HUES48 (cell line): ENCODE measurements at regions not wholly inside any gene's neighbourhood (a gene's known extent, or its start where the extent isn't known, plus 50 kb on each side); places are given as distances from the start of the nearest gene placed in this dataset.

Experiments used
- H3K27ac ChIP-seq: one replicate; pipeline ENCODE4 v1.7.0; 2013; ENCODE audit warnings: low read depth, low read length, inconsistent platforms
- H3K27me3 ChIP-seq: 2 replicates; pipeline ENCODE4 v1.6.1; 2013; ENCODE audit warnings: mild to moderate bottlenecking, low read length; ENCODE audit not compliant: control insufficient read depth, insufficient read depth
- H3K36me3 ChIP-seq: 2 replicates; pipeline ENCODE4 v1.6.1; 2013; ENCODE audit warnings: low read length; ENCODE audit not compliant: control insufficient read depth, insufficient read depth
- H3K4me1 ChIP-seq: 2 replicates; pipeline ENCODE4 v1.6.1; 2013; ENCODE audit warnings: mild to moderate bottlenecking, low read length; ENCODE audit not compliant: control insufficient read depth, insufficient read depth
- H3K4me3 ChIP-seq: 2 replicates; pipeline ENCODE4 v1.5.1; 2013; ENCODE audit warnings: mild to moderate bottlenecking, low read depth, low read length
- H3K9ac ChIP-seq: 2 replicates; pipeline ENCODE4 v1.6.1; 2013; ENCODE audit warnings: mild to moderate bottlenecking, low read depth, low read length, moderate library complexity
- H3K9me3 ChIP-seq: 2 replicates; pipeline ENCODE4 v1.6.1; 2013; ENCODE audit warnings: low read length; ENCODE audit not compliant: control insufficient read depth, insufficient read depth

DNA sequence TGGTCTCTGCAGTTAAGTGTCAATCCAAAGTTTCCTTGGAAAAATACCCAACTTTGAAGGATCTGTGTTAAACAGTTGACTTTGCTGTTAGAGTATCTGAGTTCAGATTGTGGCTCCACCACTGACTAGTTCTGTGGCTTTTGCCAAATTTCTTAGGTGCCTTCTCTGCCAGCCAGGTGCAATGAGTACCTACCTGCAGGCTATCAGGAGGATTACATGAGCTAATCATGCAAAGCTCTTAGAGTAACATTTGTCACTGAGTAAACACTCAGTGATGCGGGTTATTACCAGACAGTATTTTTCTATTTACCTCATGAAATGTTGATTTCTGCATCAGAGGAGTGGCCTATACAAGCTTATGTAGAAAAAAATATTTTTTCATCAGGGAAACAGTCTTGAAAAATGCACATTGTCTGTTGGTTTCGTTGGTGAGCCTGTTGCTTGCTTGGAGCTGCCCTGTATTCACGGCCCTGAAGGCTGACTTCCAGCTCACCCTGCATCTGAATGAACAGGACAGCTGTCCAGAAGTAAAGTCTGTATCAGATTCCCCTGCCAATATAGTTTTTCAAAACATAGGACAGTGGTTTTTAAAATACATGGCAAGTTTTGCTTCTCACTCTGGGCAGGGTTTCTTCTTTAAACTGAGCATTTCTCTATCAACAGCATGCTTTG is 235.1 kb downstream of the CDCA7 start:
- Histone ChIP-seq H3K9me3 (peaks cover 20% of the 10 kb centered on the region), H3K4me1 (no peaks in the 10 kb centered on the region), H3K4me3 (no peak overlapping the region), H3K36me3 (no peaks in the 10 kb centered on the region), H3K27ac (no peak overlapping the region), H3K9ac (no peak overlapping the region), H3K27me3 (no peaks in the 10 kb centered on the region)

DNA sequence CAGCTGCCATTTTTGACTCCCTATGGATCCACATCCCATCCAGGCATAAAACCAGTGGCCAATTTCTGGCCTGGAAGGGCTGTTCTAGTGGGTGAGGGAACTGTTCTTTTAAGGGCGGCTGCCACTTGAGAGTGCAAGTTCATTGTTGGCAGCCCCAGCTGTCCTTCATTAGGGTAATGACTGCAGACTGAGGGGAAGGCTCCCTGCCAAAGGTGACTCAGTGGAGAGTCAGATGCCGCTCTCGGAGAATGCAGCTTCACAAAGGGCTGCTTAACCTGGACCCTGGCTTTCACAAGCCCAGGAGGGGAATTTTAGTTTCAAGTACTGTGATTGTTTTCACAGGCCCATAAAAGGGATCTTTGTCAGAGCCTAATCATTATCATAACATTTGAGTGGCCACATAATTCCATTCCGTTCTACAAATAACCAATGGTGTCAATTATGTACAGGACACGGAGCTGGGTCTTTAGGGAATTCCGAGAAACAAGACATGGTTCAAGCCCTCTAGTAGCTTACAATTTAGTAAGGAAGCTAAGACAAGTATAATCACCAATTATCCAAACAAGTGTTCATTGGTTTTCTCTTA is 235.7 kb downstream of the CDCA7 start:
- no peaks in the 10 kb centered on the region for H3K27me3 ChIP-seq
- H3K27ac ChIP-seq, result peak overlapping the region; percentile 63
- peaks cover 20% of the 10 kb centered on the region for H3K9me3 ChIP-seq
- no peak overlapping the region for H3K9ac ChIP-seq
- H3K4me3 ChIP-seq, result no peak overlapping the region
- no peaks in the 10 kb centered on the region for H3K4me1 ChIP-seq
- no peaks in the 10 kb centered on the region for H3K36me3 ChIP-seq

- Histone ChIP-seq H3K4me1 (no peaks in the 10 kb centered on the region), H3K27ac (no peak overlapping the region), H3K4me3 (no peak overlapping the region), H3K9ac (no peak overlapping the region), H3K27me3 (no peaks in the 10 kb centered on the region), H3K36me3 (no peaks in the 10 kb centered on the region), H3K9me3 (peaks cover 20% of the 10 kb centered on the region)
Observed at GRCh38 chr2:173593109-173593508, 238.4 kb downstream of the CDCA7 start.

- H3K9me3 ChIP-seq, result peaks cover 20% of the 10 kb centered on the region
- no peak overlapping the region for H3K27ac ChIP-seq
- H3K27me3 ChIP-seq, result no peaks in the 10 kb centered on the region
- no peaks in the 10 kb centered on the region for H3K36me3 ChIP-seq
- H3K9ac ChIP-seq, result no peak overlapping the region
- H3K4me1 ChIP-seq, result no peaks in the 10 kb centered on the region
- H3K4me3 ChIP-seq, result no peak overlapping the region
Observed at GRCh38 chr2:173596244-173596643, 241.6 kb downstream of the CDCA7 start.

GRCh38 chr2:173598525-173598924 is 243.9 kb downstream of the CDCA7 start:
- Histone ChIP-seq H3K4me3 (no peak overlapping the region), H3K27me3 (no peaks in the 10 kb centered on the region), H3K9ac (no peak overlapping the region), H3K9me3 (peaks cover 2% of the 10 kb centered on the region; the same call in 1 of the 2 replicates), H3K27ac (no peak overlapping the region), H3K4me1 (no peaks in the 10 kb centered on the region), H3K36me3 (no peaks in the 10 kb centered on the region)

DNA sequence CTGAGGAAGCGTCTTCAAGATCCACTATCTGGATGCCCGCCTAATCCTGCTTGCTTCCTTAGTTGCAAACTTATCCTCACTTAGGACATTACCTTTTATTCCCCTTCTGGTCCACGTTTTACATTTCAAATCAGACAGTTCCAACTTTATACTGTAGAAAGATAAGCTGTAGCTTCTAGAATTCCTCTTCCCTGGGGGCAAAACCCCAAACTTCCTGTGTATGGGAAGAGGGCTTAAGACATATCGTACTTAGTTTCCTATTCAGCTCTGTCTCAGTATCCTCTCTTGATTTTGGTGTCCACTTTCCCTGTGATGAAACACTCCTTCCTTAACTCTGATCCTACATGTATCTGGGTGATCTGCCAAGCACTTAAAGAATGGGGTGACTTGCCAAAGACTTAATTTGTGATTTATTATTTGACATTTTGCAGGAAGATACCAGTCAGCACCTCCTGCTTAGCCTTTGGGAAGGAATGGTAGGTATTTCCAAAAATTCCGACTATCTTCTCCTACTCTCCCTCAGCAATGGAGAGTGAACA is 245.2 kb downstream of the CDCA7 start:
- no peaks in the 10 kb centered on the region for H3K4me1 ChIP-seq
- no peak overlapping the region for H3K9ac ChIP-seq
- H3K9me3 ChIP-seq, result no peaks in the 10 kb centered on the region; the same call in 1 of the 2 replicates
- H3K4me3 ChIP-seq, result no peak overlapping the region
- no peak overlapping the region for H3K27ac ChIP-seq
- no peaks in the 10 kb centered on the region for H3K36me3 ChIP-seq
- H3K27me3 ChIP-seq, result no peaks in the 10 kb centered on the region

GRCh38 chr2:173602153-173602795 is 247.6 kb downstream of the CDCA7 start:
- Histone ChIP-seq H3K9ac (no peak overlapping the region), H3K4me1 (peaks cover 16% of the 10 kb centered on the region), H3K27ac (no peak overlapping the region), H3K27me3 (no peaks in the 10 kb centered on the region), H3K4me3 (no peak overlapping the region), H3K9me3 (no peaks in the 10 kb centered on the region; the same call in 1 of the 2 replicates), H3K36me3 (no peaks in the 10 kb centered on the region)

DNA sequence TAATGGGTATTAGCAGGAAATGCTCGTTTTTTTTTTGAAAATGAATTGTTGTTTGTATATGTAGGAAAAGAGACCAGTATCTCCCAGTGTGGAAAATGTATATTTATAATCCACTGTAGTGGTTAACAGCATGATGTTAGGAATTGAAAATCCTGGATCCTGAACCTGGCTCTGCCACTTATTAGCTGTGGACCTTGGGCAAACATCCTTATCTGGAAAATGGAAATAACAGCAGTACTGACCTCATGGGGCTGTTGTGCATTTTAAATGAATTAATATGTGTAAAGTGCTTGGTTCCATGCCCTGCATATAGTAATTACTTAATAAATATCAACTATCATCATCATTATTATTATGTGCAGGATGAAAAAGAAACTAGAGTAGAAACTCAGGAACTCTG is 251.3 kb downstream of the CDCA7 start:
- no peak overlapping the region for H3K27ac ChIP-seq
- no peaks in the 10 kb centered on the region for H3K36me3 ChIP-seq
- no peak overlapping the region for H3K9ac ChIP-seq
- H3K4me3 ChIP-seq, result no peak overlapping the region
- peaks cover 17% of the 10 kb centered on the region for H3K4me1 ChIP-seq
- H3K27me3 ChIP-seq, result no peaks in the 10 kb centered on the region
- H3K9me3 ChIP-seq, result no peaks in the 10 kb centered on the region

GRCh38 chr2:173606619-173607248 is 252.1 kb downstream of the CDCA7 start:
- Histone ChIP-seq H3K27me3 (no peaks in the 10 kb centered on the region), H3K9me3 (no peaks in the 10 kb centered on the region), H3K4me1 (peaks cover 17% of the 10 kb centered on the region), H3K36me3 (no peaks in the 10 kb centered on the region), H3K27ac (no peak overlapping the region), H3K4me3 (no peak overlapping the region), H3K9ac (0 out of 2 replicates have a peak overlapping the region, but pooled peaks have one; percentile 50)

DNA sequence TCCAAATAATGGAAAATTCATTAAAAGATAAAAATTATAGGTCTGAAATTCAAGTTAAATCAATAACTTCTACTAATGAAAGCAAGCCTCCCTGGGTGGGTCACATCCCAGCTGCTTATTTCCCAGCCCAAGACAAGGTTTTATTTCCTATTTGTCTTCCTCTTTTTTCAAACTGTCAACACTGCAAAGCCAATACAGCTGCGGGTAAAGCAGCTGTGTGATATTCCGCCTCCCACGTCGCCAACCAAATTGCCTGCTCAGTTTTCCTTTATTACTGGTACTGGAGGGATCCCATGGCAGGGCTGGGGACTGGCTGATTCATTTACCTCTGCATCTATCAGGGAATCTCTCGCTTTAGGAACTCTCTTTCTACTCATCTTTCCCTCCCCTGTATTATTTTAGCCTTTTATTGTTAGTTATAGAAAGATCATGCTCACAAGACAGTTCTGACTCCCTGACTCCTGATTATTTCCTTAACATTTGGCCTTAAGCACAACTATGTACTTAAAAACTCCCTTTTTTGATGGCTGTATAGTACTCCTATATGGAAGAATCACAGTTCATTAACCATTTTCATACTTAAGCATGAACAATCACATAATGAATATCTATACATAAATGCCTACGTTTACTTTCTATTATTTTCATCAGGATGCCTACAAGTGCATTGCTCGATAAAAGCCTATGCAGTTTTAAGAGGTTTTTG is 253.1 kb downstream of the CDCA7 start:
- no peaks in the 10 kb centered on the region for H3K9me3 ChIP-seq
- H3K27ac ChIP-seq, result no peak overlapping the region
- no peak overlapping the region for H3K9ac ChIP-seq
- no peaks in the 10 kb centered on the region for H3K36me3 ChIP-seq
- no peaks in the 10 kb centered on the region for H3K27me3 ChIP-seq
- peaks cover 17% of the 10 kb centered on the region for H3K4me1 ChIP-seq
- H3K4me3 ChIP-seq, result no peak overlapping the region
